ENCODE measurements at regions not wholly inside any gene's neighbourhood (a gene's known extent, or its start where the extent isn't known, plus 50 kb on each side); places are given as distances from the start of the nearest gene placed in this dataset.

DNA sequence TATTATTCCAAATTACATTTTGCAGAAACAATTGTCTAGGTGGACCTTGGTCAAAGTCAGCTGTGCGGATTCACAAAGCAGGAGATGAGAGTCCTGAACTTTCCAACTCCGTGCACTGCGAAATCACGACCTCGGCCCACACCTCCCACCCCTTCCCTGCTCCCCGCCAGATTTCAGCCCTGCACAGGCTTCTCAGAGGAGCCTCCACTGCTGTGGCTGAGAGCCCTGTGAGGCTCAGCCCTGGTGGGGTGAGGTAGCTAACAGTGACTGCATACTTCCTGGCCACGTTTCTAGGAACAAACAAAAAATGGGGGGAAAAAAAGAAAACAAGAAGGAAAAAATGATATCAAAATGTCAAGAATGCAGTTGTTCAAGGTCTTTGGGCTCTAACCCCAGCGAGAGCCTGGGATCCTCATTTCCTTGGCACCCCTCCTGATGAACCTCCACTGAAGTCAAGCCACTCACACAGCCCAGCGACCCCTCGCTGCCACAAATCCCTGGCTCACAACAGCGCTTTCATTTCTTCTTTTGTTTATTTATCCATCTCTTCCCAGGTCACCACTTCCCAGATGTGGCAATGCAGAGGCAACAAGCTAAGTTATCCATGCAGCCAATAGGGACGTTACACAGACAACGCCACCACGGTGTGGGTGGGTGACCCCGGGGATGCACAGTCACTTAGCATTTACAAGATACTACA is 729.7 kb upstream of the ID2 start:
- DNase-seq: no peak

- DNase-seq: no peak
Observed at GRCh38 chr2:7953195-7953594, 728.7 kb upstream of the ID2 start.

GRCh38 chr2:7954234-7954633 is 727.6 kb upstream of the ID2 start:
- DNase-seq: no peak

DNA sequence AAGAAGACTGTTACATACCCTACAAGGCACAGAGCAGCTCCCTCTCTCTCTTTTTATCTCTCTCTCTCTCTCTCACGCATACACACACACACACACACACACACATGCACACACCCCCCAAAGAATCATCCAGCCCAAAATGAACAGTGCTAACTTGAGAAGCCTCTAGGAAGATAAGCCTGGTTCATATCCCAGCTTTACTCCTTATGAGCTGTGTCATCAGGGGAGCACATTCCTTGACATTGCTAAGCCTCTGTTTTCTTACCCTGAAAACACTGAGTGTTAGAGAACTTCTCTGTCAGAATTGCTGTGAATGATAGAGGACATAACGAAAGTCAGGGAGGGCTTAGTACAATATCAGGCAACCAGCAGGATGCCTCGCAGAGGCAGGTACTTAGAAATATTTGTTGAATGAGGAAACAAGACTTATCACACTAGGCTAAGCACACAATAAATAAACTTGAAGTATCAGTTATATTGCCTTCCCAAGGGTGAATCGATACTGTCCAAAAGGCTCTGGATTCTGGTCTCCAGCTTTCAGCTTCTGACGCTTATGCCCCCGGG is 725.6 kb upstream of the ID2 start:
- DNase-seq: no peak

- DNase-seq: no peak
Observed at GRCh38 chr2:7961550-7961949, 720.3 kb upstream of the ID2 start.

DNA sequence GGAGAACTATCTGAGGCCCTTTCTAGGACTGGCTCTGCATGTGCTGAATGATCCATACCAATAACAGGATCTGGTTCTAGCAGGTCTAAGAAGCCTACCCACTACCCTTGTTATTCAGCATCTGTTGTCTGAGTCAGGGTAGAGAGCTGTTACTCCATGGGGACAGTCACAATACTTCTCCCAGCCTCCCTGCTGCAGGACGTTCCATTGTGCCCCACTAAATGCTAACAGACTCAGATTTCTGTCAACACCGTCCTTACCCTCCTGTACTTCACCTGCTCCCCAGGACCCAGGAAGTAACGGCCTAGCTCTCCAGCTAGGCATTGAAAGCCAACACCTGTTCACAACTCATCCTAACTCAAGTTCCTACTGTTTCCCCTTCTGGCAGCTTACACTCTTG is 719.7 kb upstream of the ID2 start:
- DNase-seq: no peak

- no peak for DNase-seq
Observed at GRCh38 chr2:7963787-7964186, 718.1 kb upstream of the ID2 start.

- DNase-seq: no peak
Observed at GRCh38 chr2:7966032-7966431, 715.8 kb upstream of the ID2 start.

DNA sequence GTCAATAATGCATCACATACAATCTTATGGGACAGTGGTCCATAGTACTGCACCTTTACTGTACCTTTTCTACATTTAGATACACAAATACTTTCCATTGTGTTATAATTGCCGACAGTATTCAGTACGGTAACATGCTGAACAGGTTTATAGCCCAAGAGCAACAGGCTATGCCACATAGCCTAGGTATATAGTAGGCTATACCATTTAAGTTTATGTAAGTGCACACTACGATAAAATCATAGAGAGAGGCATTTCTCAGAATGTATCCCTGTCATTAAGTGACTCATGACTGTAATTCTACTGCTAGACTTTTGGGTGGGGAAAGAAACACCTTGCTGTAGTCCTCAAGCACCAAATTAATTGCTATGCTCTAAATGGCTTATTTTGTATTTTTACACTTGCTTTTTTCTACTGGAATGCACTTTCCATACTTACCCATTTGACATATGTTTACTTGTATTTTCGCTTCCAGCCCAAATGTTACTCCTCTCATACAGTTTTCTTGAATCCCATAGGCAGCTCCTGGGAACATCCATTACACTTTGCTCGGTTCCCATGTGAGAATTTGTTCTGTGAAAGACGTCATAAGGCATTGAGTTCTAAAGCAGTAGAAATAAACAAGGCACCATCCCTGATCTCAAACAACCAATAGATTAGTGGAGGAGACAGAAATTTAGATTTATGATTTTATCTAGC is 714.0 kb upstream of the ID2 start:
- DNase-seq: no peak

DNA sequence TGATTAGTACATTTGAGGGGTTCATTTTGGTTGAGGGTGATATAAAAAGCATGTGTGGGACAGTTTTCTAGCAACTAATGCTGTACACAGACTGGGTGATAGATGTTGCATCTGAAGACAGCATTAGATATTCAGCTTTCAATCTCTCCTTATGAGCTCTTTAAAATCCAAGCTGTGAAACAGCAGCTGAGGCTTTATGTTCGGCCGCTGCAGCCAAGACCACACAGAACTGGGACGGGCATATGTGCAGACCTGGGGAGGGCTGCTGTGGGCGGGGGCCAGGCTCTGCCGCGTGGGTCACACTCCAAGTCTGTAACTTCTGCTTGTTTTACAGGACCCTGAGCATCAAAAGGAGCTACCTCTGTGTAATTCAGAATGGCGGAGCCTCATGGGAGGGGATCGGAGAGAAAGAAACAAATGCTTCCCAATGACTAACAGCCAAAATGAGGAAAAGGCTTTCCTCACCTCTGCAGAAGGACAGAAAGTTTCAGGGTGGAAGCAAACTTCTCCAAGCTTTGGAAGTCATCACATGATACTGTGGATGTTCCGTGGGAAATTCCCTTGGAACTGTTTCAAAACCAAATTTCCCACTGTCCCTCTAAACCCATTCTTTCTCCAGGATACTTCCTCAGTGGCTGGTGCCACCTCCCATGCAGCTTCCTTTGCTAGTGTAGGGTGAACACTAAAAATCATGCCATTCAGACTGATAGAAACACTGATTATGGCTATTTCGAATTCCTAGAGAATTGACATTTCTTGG is 711.9 kb upstream of the ID2 start:
- DNase-seq: no peak

GRCh38 chr2:7971248-7971647 is 710.6 kb upstream of the ID2 start:
- no peak for DNase-seq

DNA sequence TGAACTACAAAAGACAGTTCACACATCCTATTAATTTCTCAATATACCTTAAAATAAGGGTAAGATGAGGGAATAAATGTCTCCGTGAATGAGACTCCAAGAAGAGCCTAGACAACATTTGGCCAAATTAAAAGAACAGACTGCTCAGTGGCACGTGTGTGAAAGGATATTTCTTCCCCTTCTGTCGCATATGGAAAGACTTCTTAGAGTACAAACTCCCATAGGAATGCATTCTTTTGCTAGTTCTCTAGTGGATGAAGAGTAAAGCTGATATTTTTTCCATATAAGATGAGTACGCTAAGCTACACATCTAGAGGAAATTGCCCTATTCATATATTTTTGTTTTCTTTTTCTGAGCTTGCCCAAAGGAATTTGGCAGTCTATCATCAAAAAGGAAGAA is 710.0 kb upstream of the ID2 start:
- no peak for DNase-seq

DNA sequence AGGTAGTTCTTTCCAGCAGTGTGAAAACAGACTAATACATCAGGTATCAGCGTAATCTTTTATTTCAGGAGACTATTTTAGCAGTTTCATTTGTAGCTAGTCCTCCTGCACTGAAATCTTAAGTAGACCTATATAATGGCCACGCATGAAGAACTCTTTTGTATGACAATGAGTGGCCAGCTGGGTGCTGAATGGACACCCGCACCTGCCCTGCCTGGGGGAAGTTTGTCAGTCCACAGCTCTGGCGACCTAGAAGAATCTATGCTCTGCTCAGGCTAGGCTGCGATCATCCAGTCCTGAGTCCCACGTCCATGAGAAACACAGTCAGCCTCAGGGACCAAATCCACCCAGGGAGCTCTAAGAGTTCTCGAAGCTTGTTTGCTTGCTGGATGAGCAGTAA is 709.2 kb upstream of the ID2 start:
- no peak for DNase-seq

- no peak for DNase-seq
Observed at GRCh38 chr2:7973801-7974480, 707.9 kb upstream of the ID2 start.

DNA sequence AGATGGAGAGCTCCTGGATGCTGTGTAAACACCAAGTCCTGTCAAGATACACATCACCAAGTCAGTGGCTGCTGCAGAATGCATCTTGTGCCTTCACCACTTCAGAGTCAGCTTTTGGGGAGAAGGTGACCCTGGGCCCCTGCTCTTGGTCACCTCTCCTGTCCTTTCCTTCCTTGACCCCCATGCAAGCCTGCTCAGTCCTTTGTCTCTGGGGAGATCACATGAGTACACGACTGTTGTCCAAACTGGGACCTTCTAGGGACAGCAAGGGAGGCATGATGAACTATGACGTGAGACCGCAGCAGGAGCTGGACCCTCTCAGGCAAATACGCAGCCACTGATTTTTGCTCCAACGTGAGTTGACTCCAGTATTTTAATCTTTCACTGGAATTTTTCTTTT is 706.9 kb upstream of the ID2 start:
- no peak for DNase-seq

DNA sequence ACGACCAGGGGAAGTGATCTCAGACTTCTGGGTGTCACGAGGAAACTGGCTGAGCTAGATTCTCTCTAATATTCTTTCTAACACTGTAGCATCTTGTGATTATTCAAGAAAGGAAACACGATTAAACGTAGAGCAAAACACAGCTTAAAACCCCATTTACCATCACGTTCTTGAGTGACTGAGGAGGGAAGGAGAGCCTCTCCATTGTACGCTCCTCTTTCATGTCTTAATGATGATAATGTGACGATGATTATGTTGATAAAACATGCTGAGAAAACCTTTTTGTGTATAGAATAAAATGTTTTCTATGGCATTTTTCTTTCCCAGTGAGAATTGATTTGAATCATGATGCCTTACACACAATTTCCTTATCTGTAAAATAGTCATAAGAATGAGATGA is 705.6 kb upstream of the ID2 start:
- no peak for DNase-seq

GRCh38 chr2:7977981-7978380 is 703.9 kb upstream of the ID2 start:
- no peak for DNase-seq

DNA sequence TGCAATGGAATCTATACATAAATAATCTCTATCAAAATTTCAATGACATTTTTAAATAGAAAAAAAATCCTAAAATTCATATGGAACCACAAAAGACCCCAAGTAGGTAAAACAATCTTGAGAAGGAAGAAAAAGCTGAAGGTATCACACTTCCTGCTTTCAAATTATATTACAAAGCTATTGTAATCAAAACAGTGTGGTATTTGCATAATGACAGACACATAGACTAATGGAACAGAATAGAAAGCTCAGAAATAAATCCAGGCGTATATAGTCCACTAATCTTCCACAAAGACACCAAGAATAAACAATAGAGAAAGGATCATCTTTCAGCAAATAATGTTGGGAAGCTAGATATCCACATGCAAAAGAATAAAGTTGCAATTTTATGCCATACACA is 699.8 kb upstream of the ID2 start:
- no peak for DNase-seq

DNA sequence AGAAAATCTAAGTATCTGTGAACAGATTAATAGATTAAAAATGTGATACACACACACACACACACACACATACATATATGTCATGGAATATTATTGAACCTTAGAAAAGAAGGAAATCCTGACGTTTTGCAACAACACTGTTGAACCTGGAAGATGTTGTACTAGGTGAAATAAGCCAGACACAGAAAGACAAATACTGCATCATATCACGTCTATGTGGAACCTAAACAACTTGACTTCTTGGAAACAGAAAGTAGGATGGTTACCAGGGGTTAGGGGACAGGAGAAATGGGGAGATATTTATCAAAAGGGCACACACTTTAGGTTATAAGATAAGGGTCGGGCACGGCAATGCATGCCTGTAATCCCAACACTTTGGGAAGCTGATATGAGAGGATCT is 698.4 kb upstream of the ID2 start:
- DNase-seq: no peak

GRCh38 chr2:7983912-7984311 is 697.9 kb upstream of the ID2 start:
- DNase-seq: no peak

DNA sequence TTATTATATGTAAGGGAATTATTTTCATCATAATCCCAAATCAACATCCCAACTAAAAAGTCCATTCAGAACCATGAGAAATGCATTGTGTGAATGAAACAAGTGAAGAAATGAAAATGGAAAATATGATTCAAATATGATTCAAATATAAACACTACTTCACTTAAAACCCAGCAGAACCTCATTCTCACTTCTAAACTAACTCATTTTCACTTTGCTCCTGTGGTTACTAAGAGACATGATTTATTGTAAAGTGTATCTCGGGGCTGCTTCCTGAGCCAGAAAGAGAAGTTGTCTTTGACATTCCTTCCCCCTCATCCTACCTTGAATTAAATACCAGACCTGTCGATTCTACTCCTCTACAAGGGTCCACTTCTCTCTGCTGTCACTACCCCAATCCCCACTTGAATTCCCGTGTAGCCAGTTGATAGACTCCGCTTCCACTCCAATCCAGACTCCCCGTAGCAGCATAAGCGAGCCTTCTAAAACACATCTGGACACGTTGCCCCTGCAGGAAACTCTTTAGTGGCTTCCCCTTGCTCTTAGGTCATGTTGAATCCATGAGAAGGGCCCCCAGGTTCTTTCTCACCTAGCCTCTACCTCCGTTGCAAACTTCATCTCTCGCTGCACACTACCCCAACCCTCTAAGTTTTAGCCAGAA is 697.0 kb upstream of the ID2 start:
- no peak for DNase-seq

DNA sequence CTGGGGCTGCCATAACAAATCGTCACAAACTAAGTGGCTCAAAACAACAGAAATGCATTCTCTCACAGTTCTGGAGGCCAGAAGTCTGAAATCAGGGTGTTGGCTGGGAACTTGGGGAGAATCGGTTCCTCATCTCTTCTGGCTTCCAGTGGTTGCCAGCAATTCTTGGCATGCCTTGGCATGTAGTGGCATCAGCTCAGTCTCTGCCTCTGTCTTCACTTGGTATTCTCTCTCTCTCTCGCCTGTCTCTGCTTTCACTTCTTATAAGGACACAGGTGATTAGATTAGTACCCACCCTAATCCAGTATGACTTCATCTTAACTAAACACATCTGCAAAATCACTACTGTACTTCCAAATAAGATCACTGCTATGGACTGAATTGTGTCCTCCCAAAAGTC is 695.4 kb upstream of the ID2 start:
- DNase-seq: no peak

DNA sequence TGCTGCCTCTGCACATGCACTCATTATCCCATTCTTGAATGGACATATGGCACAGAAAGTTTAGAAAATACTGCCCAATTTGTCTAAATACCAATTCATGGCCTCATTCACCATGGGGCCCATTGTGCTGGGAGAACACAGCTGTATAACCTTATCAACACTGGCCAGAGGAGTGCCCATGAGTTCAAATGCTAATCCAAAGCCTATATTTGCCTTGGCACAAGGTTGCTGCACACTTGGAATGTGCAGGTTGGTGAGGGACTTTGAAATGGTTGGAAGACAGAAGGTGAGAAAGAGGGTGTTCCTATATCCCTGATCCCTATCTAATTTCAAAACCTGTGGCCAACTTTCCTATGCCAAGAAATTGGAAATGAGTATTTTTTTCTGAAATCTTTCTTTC is 693.9 kb upstream of the ID2 start:
- no peak for DNase-seq
